CD4-positive, alpha-beta T cell treated with Interleukin-6 for 4 hours (primary cell): ENCODE measurements at regions not wholly inside any gene's neighbourhood (a gene's known extent, or its start where the extent isn't known, plus 50 kb on each side); places are given as distances from the start of the nearest gene placed in this dataset.
"Not testable (repeated sequence)": the region's sequence is repeated elsewhere in the genome, so short reads cannot be mapped to it uniquely, and the experiment has no call there.

Source experiments
- DNase-seq: peaks from one replicate; pipeline ENCODE4 v3.0.0-alpha.2; 2020; ENCODE audit warnings: mixed read lengths

- DNase-seq, result no peak
These were observed 943.8 kb downstream of the SLC16A7 start for GRCh38 chr12:60539592-60539991.

DNA sequence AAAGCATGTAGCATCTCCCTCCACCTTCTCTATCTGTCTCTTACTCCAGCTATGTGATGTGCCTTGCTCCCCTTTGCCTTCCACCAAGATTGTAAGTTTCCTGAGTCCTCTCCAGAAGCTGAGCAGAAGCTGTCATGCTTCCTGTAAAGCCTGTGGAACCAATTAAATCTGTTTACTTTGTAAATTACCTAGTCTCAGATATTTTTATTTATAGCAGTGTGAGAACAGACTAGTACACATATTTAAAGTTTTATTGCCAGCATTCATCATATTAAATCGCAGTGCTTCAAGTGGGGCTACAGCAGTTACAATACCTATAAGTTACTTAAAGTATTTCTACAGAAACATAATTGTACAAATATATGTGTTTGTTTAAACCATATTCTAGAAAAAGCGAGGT is 973.1 kb downstream of the SLC16A7 start:
- DNase-seq, result no peak

DNA sequence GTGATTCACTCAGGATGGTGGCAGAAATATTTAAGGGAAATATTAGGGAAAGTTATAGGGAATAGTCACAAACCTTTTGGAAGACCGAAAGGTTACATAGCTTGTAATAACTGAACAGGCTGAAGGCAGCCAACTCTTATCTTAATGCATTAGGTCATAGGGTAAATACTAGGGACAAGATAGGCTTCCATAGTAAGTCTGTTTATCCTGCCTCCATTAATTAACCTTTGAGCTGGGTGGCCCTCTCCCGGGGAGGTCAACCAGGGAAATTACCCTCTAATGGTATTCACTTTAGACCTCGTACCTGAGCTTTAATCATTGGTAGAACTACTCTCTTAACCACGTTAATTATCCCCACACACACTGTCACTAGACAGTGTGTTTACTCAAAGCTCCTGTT is 981.8 kb downstream of the SLC16A7 start:
- DNase-seq, result no peak

GRCh38 chr12:60587664-60588063 is 991.8 kb downstream of the SLC16A7 start:
- DNase-seq, result not testable (repeated sequence)

GRCh38 chr12:60594035-60594711 is 998.3 kb downstream of the SLC16A7 start:
- DNase-seq, result no peak

DNA sequence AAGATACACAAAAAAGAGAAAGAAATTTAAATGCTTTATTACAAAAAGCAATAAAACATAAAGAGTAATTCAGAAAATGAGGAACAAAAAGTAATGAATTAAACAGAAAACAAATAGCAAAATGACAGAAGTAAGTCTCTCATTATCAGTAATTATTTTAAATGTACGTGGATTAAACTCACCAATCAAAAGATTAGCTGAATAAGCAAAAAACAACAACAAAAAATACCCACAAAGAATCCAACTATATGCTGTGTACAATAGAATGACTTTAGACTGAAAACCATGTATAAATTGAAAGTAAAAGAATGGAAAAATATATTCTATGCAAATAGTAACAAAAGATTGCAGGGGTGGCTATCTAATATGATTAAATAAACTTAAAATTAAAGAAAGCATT is 1006.8 kb downstream of the SLC16A7 start:
- no peak for DNase-seq

DNA sequence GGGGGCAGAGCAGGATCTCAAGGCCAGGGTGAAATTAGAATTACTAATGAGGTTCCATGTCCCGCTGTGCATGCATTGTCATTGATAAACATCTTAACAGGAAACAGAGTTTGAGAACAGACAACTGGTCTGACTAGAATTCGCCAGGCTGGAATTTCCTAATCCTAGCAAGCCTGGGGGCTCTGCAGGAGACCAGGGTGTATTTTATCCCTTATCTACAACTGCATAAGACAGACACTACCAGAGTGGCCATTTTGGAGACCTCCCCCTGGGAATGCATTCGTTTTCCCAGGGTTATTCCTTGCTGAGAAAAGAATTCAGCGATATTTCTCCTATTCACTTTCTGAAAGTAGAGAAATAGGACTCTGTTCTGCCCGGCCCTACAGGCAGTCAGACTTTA is 1007.6 kb downstream of the SLC16A7 start:
- DNase-seq, result not testable (repeated sequence)

DNA sequence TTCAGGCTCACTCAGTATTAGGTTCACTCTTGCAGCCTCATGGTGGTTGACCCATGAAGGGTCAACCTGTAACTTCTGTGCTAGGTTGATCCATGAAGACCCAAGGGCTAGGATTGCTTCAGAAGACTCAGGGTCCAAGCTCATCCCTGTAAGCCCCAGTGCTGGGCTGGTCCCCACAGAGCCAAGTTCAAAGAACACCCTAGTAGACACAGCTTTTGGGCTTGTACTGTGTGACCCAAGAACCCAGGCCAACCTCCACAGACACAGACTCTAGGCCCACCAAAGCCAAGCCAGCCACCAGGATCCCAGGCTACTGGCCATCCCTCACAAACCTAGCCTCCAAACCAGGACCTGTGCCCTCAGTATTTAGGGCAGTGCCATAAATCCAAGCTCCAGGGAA is 1020.6 kb downstream of the SLC16A7 start:
- no peak for DNase-seq

DNA sequence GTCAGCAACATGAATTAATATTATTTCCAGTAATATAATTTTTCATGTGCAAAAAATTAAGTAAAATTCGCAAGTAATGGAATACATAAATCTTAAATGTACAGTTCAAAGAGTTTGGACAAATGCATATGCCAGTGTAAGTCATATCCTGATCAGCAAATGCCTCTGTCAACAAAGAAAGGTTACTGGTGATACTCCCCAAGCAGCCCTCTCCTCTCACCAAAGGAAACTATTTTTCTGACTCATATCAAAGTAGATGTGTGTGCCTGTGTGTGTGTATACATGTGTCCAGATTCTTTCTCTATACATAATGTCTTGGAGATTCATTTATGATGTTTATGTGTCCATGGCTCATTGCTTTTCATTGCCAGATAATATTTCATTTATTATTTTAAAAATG is 1035.0 kb downstream of the SLC16A7 start:
- no peak for DNase-seq

GRCh38 chr12:60644076-60644475 is 1048.2 kb downstream of the SLC16A7 start:
- DNase-seq, result no peak

DNA sequence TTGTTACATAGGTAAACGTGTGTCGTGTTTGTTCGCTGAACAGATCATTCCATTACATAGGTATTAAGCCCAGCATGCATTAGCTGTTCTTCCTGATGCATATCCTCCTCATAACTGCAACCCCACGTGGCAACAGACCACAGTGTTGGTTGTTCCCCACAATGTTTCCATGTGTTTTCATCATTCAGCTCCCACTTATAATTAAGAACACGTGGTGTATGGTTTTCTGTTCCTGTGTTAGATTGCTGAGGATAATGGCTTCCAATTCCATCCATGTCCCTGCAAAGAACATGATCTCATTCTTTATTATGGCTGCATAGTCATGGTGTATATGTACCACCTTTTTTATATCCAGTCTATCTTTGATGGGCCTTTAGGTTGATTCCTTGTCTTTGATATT is 1071.1 kb downstream of the SLC16A7 start:
- DNase-seq, result no peak

DNA sequence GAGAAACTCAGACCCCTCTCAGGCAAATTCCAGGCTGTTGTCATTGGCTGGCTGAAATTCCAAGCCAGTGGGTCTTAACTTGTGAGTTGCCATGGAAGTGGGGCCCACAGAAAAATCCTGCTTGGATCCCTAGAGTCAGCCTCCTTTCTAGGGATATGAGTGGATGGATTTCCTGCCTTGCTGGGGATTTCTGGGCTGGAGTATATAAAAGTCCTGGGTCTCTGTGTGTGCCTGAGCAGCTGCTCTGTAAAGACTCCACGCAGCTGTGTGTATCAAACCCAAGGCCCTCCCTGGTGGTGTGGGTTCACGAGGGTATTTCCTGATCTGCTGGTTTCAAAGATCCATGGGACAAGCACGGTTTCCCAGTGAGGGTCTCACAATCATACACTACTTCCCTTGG is 1077.1 kb downstream of the SLC16A7 start:
- DNase-seq, result no peak

DNA sequence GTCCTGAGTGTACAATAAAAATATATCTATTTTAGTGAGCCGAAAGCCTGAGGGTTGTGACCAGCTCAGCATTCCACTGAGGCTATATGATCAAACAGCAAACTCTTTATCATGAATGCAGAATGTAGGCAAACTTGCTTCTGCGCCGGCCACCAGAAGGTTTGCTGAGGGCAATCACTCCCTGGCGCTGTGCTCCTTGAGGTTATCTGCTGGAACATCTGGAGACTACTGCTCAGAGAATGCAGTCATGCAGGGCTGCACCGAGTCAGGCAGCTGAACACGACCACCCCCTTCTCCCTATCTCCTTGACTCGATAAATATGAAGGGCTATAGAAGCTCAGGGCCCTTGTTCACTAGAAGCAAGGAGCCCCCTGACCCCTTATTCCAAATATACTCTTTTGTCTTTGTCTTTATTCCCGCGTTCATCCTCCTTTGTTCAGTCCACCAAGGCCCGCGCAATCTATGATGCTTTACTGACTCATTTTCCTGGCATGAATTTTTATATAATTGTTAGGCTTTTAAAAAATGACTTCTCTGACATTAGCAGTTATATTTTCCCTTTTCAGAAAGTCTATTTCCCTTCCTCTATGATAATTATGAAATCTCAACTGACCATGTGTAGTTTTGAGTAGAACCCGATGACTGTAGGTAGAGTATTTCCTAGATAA is 1089.3 kb downstream of the SLC16A7 start:
- no peak for DNase-seq

DNA sequence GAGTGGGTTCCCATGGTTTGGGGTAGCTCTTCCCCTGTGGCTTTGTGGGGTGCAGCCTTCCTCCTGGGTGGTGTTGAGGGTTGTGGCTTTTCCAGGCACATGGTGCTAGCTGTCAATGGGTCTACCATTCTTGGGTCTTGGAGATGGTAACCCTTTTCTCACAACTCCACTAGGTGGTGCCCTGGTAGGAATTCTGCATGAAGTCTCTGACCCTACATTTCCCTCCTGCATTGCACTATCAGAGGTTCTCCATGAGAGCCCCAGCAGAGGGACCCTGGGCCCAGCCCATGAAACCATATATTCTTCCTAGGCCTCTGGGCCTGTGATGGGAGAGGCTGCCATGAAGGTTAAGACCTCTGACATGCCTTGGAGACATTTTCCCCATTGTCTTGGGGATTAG is 1093.3 kb downstream of the SLC16A7 start:
- no peak for DNase-seq

GRCh38 chr12:60693019-60693626 is 1097.3 kb downstream of the SLC16A7 start:
- DNase-seq, result no peak

DNA sequence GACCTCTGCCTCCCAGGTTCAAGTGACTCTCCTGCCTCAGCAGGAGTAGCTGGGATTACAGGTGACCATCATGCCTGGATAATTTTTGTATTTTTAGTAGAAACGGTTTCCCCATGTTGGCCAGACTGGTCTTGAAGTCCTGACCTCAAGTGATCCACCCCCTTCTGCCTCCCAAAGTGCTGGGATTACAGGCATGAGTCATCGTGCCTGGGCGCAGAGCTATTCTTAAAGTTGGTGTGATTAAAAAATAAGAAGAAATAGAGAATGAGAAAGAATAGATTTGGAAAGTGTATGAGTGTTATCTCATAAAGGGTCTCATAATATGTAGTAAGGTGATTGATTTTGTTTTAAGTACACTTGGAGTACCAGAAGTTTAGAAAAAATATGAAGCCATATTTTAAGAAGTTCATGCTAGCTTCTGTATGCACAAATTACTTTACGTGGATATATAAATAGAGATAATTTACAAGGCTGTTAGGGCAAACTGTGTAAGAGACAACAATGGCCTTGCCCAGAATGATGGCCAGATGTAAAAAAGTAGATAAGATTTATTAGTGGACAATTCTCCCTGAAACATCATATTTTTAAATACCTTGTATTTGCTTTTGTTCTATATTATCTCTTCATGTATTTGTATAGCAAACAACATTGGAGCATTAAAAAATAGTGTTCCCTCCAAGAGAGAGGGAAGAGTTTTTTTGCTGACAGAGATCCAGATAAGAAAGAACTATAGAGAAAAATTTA is 1108.5 kb downstream of the SLC16A7 start:
- no peak for DNase-seq

DNA sequence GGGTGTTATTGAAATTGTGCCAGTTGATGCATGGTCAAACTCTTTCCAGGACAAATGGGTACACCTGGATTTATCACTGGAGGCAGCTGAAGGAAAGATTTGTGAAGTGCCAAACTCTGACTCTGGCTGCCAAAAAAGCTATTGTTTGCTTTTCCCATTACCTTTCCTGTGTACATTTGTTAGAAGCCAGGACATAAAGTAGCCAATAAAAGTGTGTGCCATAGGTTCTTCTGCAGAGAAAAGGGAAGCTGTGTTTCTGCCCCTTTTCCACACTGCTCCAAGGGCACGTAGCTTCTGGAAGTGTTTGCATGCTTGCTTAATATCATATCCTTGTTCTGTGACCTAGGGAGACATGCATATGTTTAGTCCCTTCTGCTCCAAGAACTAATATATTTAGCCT is 1114.4 kb downstream of the SLC16A7 start:
- DNase-seq, result no peak

DNA sequence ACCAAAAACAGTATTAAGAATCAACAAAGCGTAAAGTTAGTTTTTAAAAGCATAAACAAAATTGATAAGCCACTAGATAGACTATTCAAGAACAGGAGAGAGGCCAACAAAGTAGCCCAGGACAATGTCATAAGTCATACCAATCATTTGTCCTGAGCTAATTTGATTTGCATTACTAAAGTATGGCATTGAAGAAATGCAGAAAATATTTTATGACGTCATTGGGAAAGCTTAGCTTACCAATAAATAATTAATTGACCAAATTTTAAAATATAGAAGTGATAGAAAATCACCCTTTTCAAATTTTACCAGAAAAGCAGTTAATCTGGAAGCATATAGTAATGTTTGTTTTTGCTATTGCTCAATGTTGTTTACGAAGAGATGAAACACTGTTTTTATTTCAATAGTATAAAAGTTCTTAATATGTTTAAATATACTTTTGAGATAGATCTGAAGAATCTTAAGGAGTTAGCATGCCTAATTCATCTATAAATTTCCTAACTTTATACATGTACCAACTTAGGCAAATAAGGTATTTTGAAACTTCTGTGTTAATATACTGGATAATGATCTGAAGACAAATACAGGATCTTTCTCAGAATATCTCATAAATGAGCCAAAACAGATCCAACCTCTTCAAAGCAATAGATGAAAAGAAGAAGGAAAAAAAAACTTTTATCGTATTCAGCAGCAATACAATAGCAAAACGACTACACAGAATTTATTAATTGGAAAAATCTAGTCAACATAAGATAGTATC is 1118.5 kb downstream of the SLC16A7 start:
- no peak for DNase-seq

GRCh38 chr12:60724475-60724874 is 1128.6 kb downstream of the SLC16A7 start:
- no peak for DNase-seq

DNA sequence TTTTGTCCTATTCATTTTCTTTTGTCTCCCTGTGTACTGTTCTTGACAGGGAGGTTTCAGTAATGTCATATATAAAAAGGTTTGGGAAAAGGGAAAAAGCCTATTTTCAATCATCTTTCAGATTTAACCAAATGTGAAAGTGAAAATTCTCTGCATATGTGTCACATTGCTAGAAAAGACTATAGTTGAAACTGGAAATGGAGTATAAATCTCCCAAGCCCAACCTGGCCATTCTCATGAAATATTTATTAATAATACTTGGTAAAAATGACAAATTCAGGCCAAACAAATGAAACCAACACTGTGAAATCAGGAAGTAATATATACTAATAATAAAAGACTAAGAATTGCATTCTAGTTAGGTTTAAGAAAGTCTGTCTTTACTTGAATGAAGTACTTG is 1129.2 kb downstream of the SLC16A7 start:
- DNase-seq, result no peak

DNA sequence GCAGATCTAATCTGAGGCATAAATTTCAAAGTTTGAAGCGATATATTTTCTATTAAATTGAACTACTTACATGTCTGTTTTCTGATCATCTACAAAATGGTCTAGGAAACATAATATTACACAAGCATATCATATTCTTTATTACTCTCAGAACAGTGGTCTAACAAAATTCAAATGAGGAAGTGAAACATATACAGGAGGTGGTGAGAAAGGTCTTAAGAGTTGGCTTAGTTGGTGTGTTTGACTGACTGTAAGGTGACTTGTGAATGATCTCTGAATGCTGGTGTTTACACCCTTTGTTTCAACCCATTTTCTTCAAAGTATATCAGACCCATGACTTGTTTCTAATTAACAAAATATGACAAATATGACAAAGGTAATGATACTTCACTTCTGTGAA is 1156.8 kb downstream of the SLC16A7 start:
- no peak for DNase-seq

DNA sequence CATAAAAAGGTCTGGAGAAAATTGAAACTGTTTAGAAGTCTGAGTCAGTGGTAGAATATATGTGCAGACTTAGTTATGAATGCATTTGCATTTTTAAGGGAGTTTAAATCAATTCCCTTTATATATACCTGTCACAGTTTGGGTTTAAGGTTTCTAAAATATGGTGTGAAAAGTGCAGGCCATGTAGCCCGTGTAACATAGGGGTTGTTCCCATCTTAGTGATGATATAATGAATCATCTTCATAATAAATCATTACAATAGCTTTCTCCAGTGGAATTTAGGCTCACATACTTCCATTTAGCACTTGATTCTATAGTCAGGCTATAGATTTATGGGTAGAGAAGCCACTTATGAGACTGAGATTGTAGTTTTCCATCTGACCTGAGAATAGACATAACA is 1162.4 kb downstream of the SLC16A7 start:
- no peak for DNase-seq

DNA sequence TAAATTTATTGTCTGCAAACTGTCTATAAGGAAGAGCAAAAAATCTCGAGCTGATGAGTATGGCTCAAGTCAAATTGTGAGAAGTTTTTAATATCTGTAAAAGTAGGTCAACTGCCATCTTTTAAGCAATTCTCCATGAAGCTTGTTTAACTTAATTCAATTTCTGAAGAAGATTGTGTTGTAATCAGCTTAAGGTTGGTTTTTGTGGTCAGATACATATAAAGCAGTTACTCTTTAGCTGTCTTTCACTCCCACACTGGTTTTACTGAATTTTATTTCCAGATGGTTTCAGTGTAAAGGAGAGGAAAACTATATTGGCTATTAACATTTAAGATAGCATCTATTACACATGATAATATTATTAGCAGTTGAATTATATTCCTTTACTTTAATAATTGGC is 1165.1 kb downstream of the SLC16A7 start:
- no peak for DNase-seq
